Neural cell (in vitro differentiated cells): ENCODE measurements at regions not wholly inside any gene's neighbourhood (a gene's known extent, or its start where the extent isn't known, plus 50 kb on each side); places are given as distances from the start of the nearest gene placed in this dataset.

ENCODE experiments used
- H2AFZ ChIP-seq: fragments of 200-600, 300-800 bp; sonication (generic), shearing (Covaris generic); 2 replicates; pipeline ENCODE4 v1.6.0; 2014; ENCODE audit warnings: low read depth, mild to moderate bottlenecking, antibody characterized with exemption, low read length, moderate library complexity
- H3F3A ChIP-seq: fragments of 200-600 bp; shearing (Covaris generic); 2 replicates; pipeline ENCODE4 v1.6.1; 2016; ENCODE audit warnings: mild to moderate bottlenecking, moderate library complexity, mixed read lengths, antibody characterized with exemption, low read length; ENCODE audit not compliant: insufficient read depth, poor library complexity, severe bottlenecking
- H3K27ac ChIP-seq: fragments of 200-600, 300-800 bp; sonication (generic), shearing (Covaris generic); 2 replicates; pipeline ENCODE4 v1.5.1; 2014; ENCODE audit warnings: mild to moderate bottlenecking, low read length, moderate library complexity
- H3K27me3 ChIP-seq: fragments of 300-800, 200-600 bp; sonication (generic), shearing (Covaris generic); 2 replicates; pipeline ENCODE4 v1.6.0; 2014; ENCODE audit warnings: mild to moderate bottlenecking, low read depth, low read length, moderate library complexity; ENCODE audit not compliant: insufficient read depth
- H3K36me3 ChIP-seq: fragments of 300-800, 200-600 bp; sonication (generic), shearing (Covaris generic); 2 replicates; pipeline ENCODE4 v1.5.1; 2014; ENCODE audit warnings: mild to moderate bottlenecking, antibody characterized with exemption, low read length, moderate library complexity; ENCODE audit not compliant: insufficient read depth
- H3K4me2 ChIP-seq: fragments of 300-800, 200-600 bp; sonication (generic), shearing (Covaris generic); 2 replicates; pipeline ENCODE4 v1.6.0; 2014; ENCODE audit warnings: mild to moderate bottlenecking, low read length
- H3K4me3 ChIP-seq: fragments of 300-800, 200-600 bp; sonication (generic), shearing (Covaris generic); 2 replicates; pipeline ENCODE4 v1.5.1; 2014; ENCODE audit warnings: mild to moderate bottlenecking, low read length, moderate library complexity
- H3K79me2 ChIP-seq: fragments of 200-600 bp; shearing (Covaris generic); replicated peaks from 2 replicates; pipeline ENCODE4 v1.6.0; 2014; ENCODE audit warnings: mild to moderate bottlenecking, low read length, moderate library complexity; ENCODE audit not compliant: insufficient read depth
- H3K9ac ChIP-seq: fragments of 300-800, 200-600 bp; sonication (generic), shearing (Covaris generic); 2 replicates; pipeline ENCODE4 v1.6.1; 2016; ENCODE audit warnings: mild to moderate bottlenecking, low read length, mixed read lengths
- H3K9me2 ChIP-seq: fragments of 200-600 bp; shearing (Covaris generic); 2 replicates; pipeline ENCODE4 v1.6.1; 2016; ENCODE audit warnings: mild to moderate bottlenecking, low read length, mixed read lengths; ENCODE audit not compliant: insufficient read depth
- H3K9me3 ChIP-seq: fragments of 200-600, 300-800 bp; sonication (generic), shearing (Covaris generic); 2 replicates; pipeline ENCODE4 v1.6.1; 2016; ENCODE audit warnings: mild to moderate bottlenecking, mixed run types, low read length, moderate library complexity, mixed read lengths
- H4K20me1 ChIP-seq: fragments of 200-600 bp; shearing (Covaris generic); 2 replicates; pipeline ENCODE4 v1.6.1; 2016; ENCODE audit warnings: mild to moderate bottlenecking, mixed run types; ENCODE audit not compliant: insufficient read depth
- CTCF ChIP-seq: fragments of 450-650 bp; IDR thresholded peaks from 2 replicates; pipeline ENCODE4 v1.5.1; 2014; ENCODE audit warnings: antibody characterized with exemption, mild to moderate bottlenecking, moderate library complexity; ENCODE audit not compliant: poor library complexity, severe bottlenecking
- EP300 ChIP-seq: fragments of 450-650 bp; conservative IDR thresholded peaks from 2 replicates; pipeline ENCODE4 v1.6.1; 2014; ENCODE audit warnings: antibody characterized with exemption, mild to moderate bottlenecking, moderate library complexity; ENCODE audit not compliant: poor library complexity, severe bottlenecking
- EZH2 ChIP-seq: fragments of 200-600, 300-800 bp; shearing (Covaris generic), sonication (generic); IDR thresholded peaks from 2 replicates; pipeline ENCODE4 v1.6.1; 2014; ENCODE audit warnings: antibody characterized with exemption, low read length, borderline replicate concordance, mild to moderate bottlenecking; ENCODE audit not compliant: insufficient read depth, poor library complexity, severe bottlenecking
- MXI1 ChIP-seq: fragments of 450-650 bp; conservative IDR thresholded peaks from 2 replicates; pipeline ENCODE4 v1.6.1; 2014; ENCODE audit warnings: antibody characterized with exemption, mild to moderate bottlenecking; ENCODE audit not compliant: poor library complexity, severe bottlenecking
- POLR2AphosphoS5 ChIP-seq: IDR thresholded peaks from 2 replicates; pipeline ENCODE4 v1.6.1; 2012
- RAD21 ChIP-seq: fragments of 450-650 bp; conservative IDR thresholded peaks from 2 replicates; pipeline ENCODE4 v1.6.1; 2014; ENCODE audit warnings: antibody characterized with exemption, mild to moderate bottlenecking, moderate library complexity
- REST ChIP-seq: IDR thresholded peaks from 2 replicates; pipeline ENCODE4 v1.6.1; 2012; ENCODE audit warnings: borderline replicate concordance
- SMC3 ChIP-seq: fragments of 450-650 bp; conservative IDR thresholded peaks from 2 replicates; pipeline ENCODE4 v1.6.1; 2014; ENCODE audit warnings: antibody characterized with exemption, mild to moderate bottlenecking, moderate library complexity; ENCODE audit not compliant: poor library complexity
- TAF1 ChIP-seq: IDR thresholded peaks from 2 replicates; pipeline ENCODE4 v1.6.1; 2012; ENCODE audit warnings: low read depth

- Histone ChIP-seq H3K9me2 (no peaks in the 10 kb centered on the region), H3K27me3 (no peaks in the 10 kb centered on the region), H3F3A (no peaks in the 10 kb centered on the region), H3K9ac (no peak overlapping the region), H3K27ac (no peak overlapping the region), H3K36me3 (no peaks in the 10 kb centered on the region), H3K4me2 (no peak overlapping the region), H4K20me1 (no peaks in the 10 kb centered on the region), H3K4me3 (no peak overlapping the region), H2AFZ (no peak overlapping the region), H3K9me3 (no peaks in the 10 kb centered on the region), H3K79me2 (no peaks in the 10 kb centered on the region)
- TF ChIP-seq RAD21 (no peak), EP300 (no peak), TAF1 (no peak), REST (no peak), CTCF (no peak), EZH2 (no peak), SMC3 (no peak), POLR2AphosphoS5 (no peak), MXI1 (no peak)
Observed at GRCh38 chr11:23957314-23957713, 539.5 kb upstream of the LUZP2 start.

GRCh38 chr11:23959462-23959861, 537.4 kb upstream of the LUZP2 start:
- H3K4me2 ChIP-seq, result no peak overlapping the region
- no peak for TF ChIP-seq RAD21
- no peak for TF ChIP-seq CTCF
- TF ChIP-seq REST, result no peak
- no peak for TF ChIP-seq EP300
- TF ChIP-seq TAF1, result no peak
- no peak for TF ChIP-seq MXI1
- no peak for TF ChIP-seq SMC3

More at GRCh38 chr11:23959462-23959861, 537.4 kb upstream of the LUZP2 start:
- Histone ChIP-seq H3F3A (no peaks in the 10 kb centered on the region), H3K9ac (no peak overlapping the region), H4K20me1 (no peaks in the 10 kb centered on the region), H3K36me3 (no peaks in the 10 kb centered on the region), H3K79me2 (no peaks in the 10 kb centered on the region), H3K9me3 (no peaks in the 10 kb centered on the region), H3K27ac (no peak overlapping the region), H3K9me2 (no peaks in the 10 kb centered on the region), H2AFZ (no peak overlapping the region), H3K4me3 (no peak overlapping the region), H3K27me3 (no peaks in the 10 kb centered on the region)
